PC-9 (cell line): ENCODE measurements at regions not wholly inside any gene's neighbourhood (a gene's known extent, or its start where the extent isn't known, plus 50 kb on each side); places are given as distances from the start of the nearest gene placed in this dataset.

Experiments used
- BruUV-seq: library from RNA; stranded (reverse); fragments of 400-500 nt; replicated peaks from 2 replicates; lab custom pipeline; 2021; lab: Mats Ljungman, UMichigan
- CTCF ChIA-PET: fragments of 300-600 bp; sonication (Branson Sonifier 250); formaldehyde crosslinking; loops from one replicate; lab custom pipeline; 2022; ENCODE audit warnings: antibody characterized with exemption; lab: Charles Lee
- POLR2A ChIA-PET: fragments of 300-600 bp; sonication (Branson Sonifier 250); formaldehyde crosslinking; loops from one replicate; lab custom pipeline; 2022; ENCODE audit warnings: antibody characterized with exemption; ENCODE audit not compliant: unreplicated experiment; lab: Charles Lee
- DNase-seq, 2 experiments: peaks; one replicate each; pipeline versions ENCODE4 v3.0.0 to v3.0.0-alpha.2; 2015 to 2022; ENCODE audit warnings: mixed read lengths in 1 of 2
- H2AFZ ChIP-seq: fragments of 200-600 bp; sonication (generic); 2 replicates; pipeline ENCODE4 v1.8.1; 2017; ENCODE audit warnings: antibody characterized with exemption
- H3F3A ChIP-seq: fragments of 200-600 bp; sonication (generic); 2 replicates; pipeline ENCODE4 v1.8.1; 2017; ENCODE audit warnings: antibody characterized with exemption, mild to moderate bottlenecking, low read depth; ENCODE audit not compliant: insufficient read depth
- H3K27ac ChIP-seq: fragments of 200-600 bp; sonication (generic); 2 replicates; pipeline ENCODE4 v1.6.1; 2016; ENCODE audit warnings: mixed run types
- H3K27me3 ChIP-seq: fragments of 200-600 bp; sonication (generic); 2 replicates; pipeline ENCODE4 v1.6.1; 2016; ENCODE audit warnings: low read depth, mixed run types; ENCODE audit not compliant: insufficient read depth
- H3K36me3 ChIP-seq: fragments of 200-600 bp; sonication (generic); 2 replicates; pipeline ENCODE4 v1.6.1; 2016; ENCODE audit warnings: low read depth, mixed run types
- H3K4me1 ChIP-seq: fragments of 200-600 bp; sonication (generic); replicated peaks from 2 replicates; pipeline ENCODE4 v1.6.1; 2016; ENCODE audit warnings: mixed run types; ENCODE audit not compliant: insufficient read depth
- H3K4me2 ChIP-seq: fragments of 200-600 bp; sonication (generic); 2 replicates; pipeline ENCODE4 v1.6.1; 2017; ENCODE audit warnings: mixed run types
- H3K4me3 ChIP-seq: fragments of 200-600 bp; sonication (generic); 2 replicates; pipeline ENCODE4 v1.6.1; 2016; ENCODE audit warnings: mixed run types
- H3K79me2 ChIP-seq: fragments of 200-600 bp; sonication (generic); 2 replicates; pipeline ENCODE4 v1.6.1; 2017; ENCODE audit warnings: low read depth, mixed run types
- H3K9me2 ChIP-seq: fragments of 200-600 bp; sonication (generic); 2 replicates; pipeline ENCODE4 v1.8.1; 2017; ENCODE audit warnings: mild to moderate bottlenecking; ENCODE audit not compliant: insufficient read depth
- H3K9me3 ChIP-seq: fragments of 200-600 bp; sonication (generic); 2 replicates; pipeline ENCODE4 v1.8.1; 2016; ENCODE audit warnings: low read depth; ENCODE audit not compliant: insufficient read depth
- H4K20me1 ChIP-seq: fragments of 200-600 bp; sonication (generic); 2 replicates; pipeline ENCODE4 v1.8.1; 2017; ENCODE audit not compliant: insufficient read depth
- CTCF ChIP-seq: fragments of 200-600 bp; sonication (generic); conservative IDR thresholded peaks from 2 replicates; pipeline ENCODE4 v1.6.1; 2017; ENCODE audit warnings: mixed run types, antibody characterized with exemption, mild to moderate bottlenecking, moderate library complexity
- EZH2 ChIP-seq: fragments of 200-600 bp; sonication (generic); IDR thresholded peaks from 2 replicates; pipeline ENCODE4 v1.8.0; 2017; ENCODE audit warnings: antibody characterized with exemption, low read depth
- intact Hi-C: fragments of 100-400 bp; cut with micrococcal nuclease; formaldehyde crosslinking; loops from one replicate; pipeline ENCODE4 v1.10.0; 2022; ENCODE audit not compliant: unreplicated experiment

GRCh38 chr22:22090650-22091399, 108.2 kb upstream of the TOP3B start:
- no peaks in the 10 kb centered on the region for H3K79me2 ChIP-seq
- ChIA-PET POLR2A (no interaction called here), CTCF (interaction anchor here (0.5 kb wide), 1 partner anchor 10 kb away, joined by 12 read pairs; no protein-coding TSS in a partner anchor)
- no peak overlapping the region for H3K27ac ChIP-seq
- H3K27me3 ChIP-seq = peaks cover 27% of the 10 kb centered on the region
- no peaks in the 10 kb centered on the region for H3K4me1 ChIP-seq
- no peak for DNase-seq
- H3K9me3 ChIP-seq = no peaks in the 10 kb centered on the region
- no peaks in the 10 kb centered on the region for H4K20me1 ChIP-seq
- H2AFZ ChIP-seq = no peak overlapping the region
- no TSS peak for BruUV-seq
- H3K4me3 ChIP-seq = no peak overlapping the region
- no peak for TF ChIP-seq EZH2
- TF ChIP-seq CTCF = no peak
- intact Hi-C loops = no loop called here
- H3K4me2 ChIP-seq = no peak overlapping the region
- H3K36me3 ChIP-seq = no peaks in the 10 kb centered on the region
- no peaks in the 10 kb centered on the region for H3F3A ChIP-seq
- no peaks in the 10 kb centered on the region for H3K9me2 ChIP-seq

- Histone ChIP-seq H3K9me3 (no peaks in the 10 kb centered on the region), H4K20me1 (no peaks in the 10 kb centered on the region), H2AFZ (no peak overlapping the region), H3K9me2 (no peaks in the 10 kb centered on the region), H3K4me2 (no peak overlapping the region), H3K27ac (no peak overlapping the region), H3K36me3 (no peaks in the 10 kb centered on the region), H3K4me3 (no peak overlapping the region), H3K79me2 (no peaks in the 10 kb centered on the region), H3K27me3 (peaks cover 17% of the 10 kb centered on the region), H3F3A (no peaks in the 10 kb centered on the region), H3K4me1 (no peaks in the 10 kb centered on the region)
- POLR2A ChIA-PET = no interaction called here
- no TSS peak for BruUV-seq
- no peak for TF ChIP-seq EZH2
- no peak for TF ChIP-seq CTCF
- no peak for DNase-seq
- intact Hi-C loops = no loop called here
- CTCF ChIA-PET = no interaction called here
Measured at GRCh38 chr22:22089459-22090308, 107.1 kb upstream of the TOP3B start.

GRCh38 chr22:22088658-22089458, 106.3 kb upstream of the TOP3B start:
- POLR2A ChIA-PET = no interaction called here
- H3F3A ChIP-seq = no peaks in the 10 kb centered on the region
- no peaks in the 10 kb centered on the region for H3K4me1 ChIP-seq
- H3K9me3 ChIP-seq = no peaks in the 10 kb centered on the region
- no peak overlapping the region for H2AFZ ChIP-seq
- CTCF ChIA-PET = no interaction called here
- no peak overlapping the region for H3K4me2 ChIP-seq
- H3K79me2 ChIP-seq = no peaks in the 10 kb centered on the region
- no peaks in the 10 kb centered on the region for H3K9me2 ChIP-seq
- no peak for TF ChIP-seq CTCF
- TF ChIP-seq EZH2 = no peak
- H4K20me1 ChIP-seq = no peaks in the 10 kb centered on the region
- H3K36me3 ChIP-seq = no peaks in the 10 kb centered on the region
- H3K4me3 ChIP-seq = no peak overlapping the region
- H3K27me3 ChIP-seq = peaks cover 9% of the 10 kb centered on the region
- H3K27ac ChIP-seq = no peak overlapping the region
- no TSS peak for BruUV-seq
- no peak for DNase-seq
- intact Hi-C loops = no loop called here
